SH-SY5Y (cell line): ENCODE measurements at regions not wholly inside any gene's neighbourhood (a gene's known extent, or its start where the extent isn't known, plus 50 kb on each side); places are given as distances from the start of the nearest gene placed in this dataset.

ENCODE experiments used
- GATA2 ChIP-seq: IDR thresholded peaks from 2 replicates; pipeline ENCODE4 v1.6.1; 2011; ENCODE audit warnings: mild to moderate bottlenecking, low read depth, low read length
- GATA3 ChIP-seq: IDR thresholded peaks from 2 replicates; pipeline ENCODE4 v1.6.1; 2011; ENCODE audit warnings: low read depth, mild to moderate bottlenecking, low read length, moderate library complexity

GRCh38 chr10:105328503-105329133, 687.5 kb downstream of the SORCS3 start:
- TF ChIP-seq GATA2 (no peak), GATA3 (no peak)
